ENCODE measurements at regions not wholly inside any gene's neighbourhood (a gene's known extent, or its start where the extent isn't known, plus 50 kb on each side); places are given as distances from the start of the nearest gene placed in this dataset.
"Not testable (repeated sequence)": the region's sequence is repeated elsewhere in the genome, so short reads cannot be mapped to it uniquely, and the experiment has no call there.

DNA sequence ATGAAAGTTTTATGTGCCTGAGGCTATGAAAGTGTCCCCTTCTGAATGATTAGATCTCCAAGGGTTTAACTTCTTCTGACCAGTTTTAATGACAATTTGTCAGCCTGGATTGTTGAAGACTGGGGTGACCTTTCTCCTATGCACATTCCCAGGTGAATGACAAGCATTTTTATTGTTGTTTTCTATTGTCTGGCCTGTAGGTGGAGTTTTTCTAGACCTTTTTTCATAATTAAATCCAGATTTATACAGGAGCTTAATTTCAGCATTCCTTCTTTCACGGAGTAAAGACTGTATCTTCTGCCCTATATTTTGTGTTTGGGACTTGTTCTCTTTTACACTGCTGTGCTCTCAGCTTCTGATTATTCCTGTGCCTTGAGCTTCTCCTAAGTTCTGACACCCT lies 125.0 kb upstream of the FAR2 start:
- no peaks in the 10 kb centered on the region for H3K9me3 ChIP-seq
- 55% methylated on average over 1 of the region's 1 CpG for WGBS
- DNase-seq (ENCODE audit: low spot score): no peak
- H3K27ac ChIP-seq: no peak overlapping the region
- no peaks in the 10 kb centered on the region for H3K27me3 ChIP-seq (replicated peaks; ENCODE audit: insufficient read depth)
- intact Hi-C loops (cut with DNase I): no loop called here
- no peaks in the 10 kb centered on the region for H3K4me1 ChIP-seq (replicated peaks)
- no peak for TF ChIP-seq POLR2A (IDR thresholded peaks at IDR 0.05)
- TF ChIP-seq, protein P1, sequence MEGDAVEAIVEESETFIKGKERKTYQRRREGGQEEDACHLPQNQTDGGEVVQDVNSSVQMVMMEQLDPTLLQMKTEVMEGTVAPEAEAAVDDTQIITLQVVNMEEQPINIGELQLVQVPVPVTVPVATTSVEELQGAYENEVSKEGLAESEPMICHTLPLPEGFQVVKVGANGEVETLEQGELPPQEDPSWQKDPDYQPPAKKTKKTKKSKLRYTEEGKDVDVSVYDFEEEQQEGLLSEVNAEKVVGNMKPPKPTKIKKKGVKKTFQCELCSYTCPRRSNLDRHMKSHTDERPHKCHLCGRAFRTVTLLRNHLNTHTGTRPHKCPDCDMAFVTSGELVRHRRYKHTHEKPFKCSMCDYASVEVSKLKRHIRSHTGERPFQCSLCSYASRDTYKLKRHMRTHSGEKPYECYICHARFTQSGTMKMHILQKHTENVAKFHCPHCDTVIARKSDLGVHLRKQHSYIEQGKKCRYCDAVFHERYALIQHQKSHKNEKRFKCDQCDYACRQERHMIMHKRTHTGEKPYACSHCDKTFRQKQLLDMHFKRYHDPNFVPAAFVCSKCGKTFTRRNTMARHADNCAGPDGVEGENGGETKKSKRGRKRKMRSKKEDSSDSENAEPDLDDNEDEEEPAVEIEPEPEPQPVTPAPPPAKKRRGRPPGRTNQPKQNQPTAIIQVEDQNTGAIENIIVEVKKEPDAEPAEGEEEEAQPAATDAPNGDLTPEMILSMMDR (IDR thresholded peaks at IDR 0.05): no peak
- no peaks in the 10 kb centered on the region for H3K36me3 ChIP-seq
- no peak overlapping the region for H3K4me3 ChIP-seq

GRCh38 chr12:29025937-29026336 lies 123.1 kb upstream of the FAR2 start:
- Histone ChIP-seq H3K36me3 (no peaks in the 10 kb centered on the region), H3K27me3 (replicated peaks; ENCODE audit: insufficient read depth) (no peaks in the 10 kb centered on the region), H3K4me1 (replicated peaks) (no peaks in the 10 kb centered on the region), H3K27ac (no peak overlapping the region), H3K4me3 (no peak overlapping the region), H3K9me3 (no peaks in the 10 kb centered on the region)
- 90% methylated on average over 2 of the region's 2 CpGs for WGBS
- TF ChIP-seq POLR2AphosphoS5 (IDR thresholded peaks at IDR 0.05): no peak
- no peak for TF ChIP-seq POLR2A (IDR thresholded peaks at IDR 0.05)
- TF ChIP-seq, protein P1 (IDR thresholded peaks at IDR 0.05): no peak
- intact Hi-C loops (cut with DNase I): no loop called here
- no peak for DNase-seq (ENCODE audit: low spot score)

GRCh38 chr12:29026419-29026818 lies 122.7 kb upstream of the FAR2 start:
- no peak overlapping the region for H3K27ac ChIP-seq
- H3K4me1 ChIP-seq (replicated peaks): no peaks in the 10 kb centered on the region
- intact Hi-C loops (cut with DNase I): no loop called here
- H3K27me3 ChIP-seq (replicated peaks; ENCODE audit: insufficient read depth): no peaks in the 10 kb centered on the region
- 50% methylated on average over 4 of the region's 4 CpGs for WGBS
- DNase-seq (ENCODE audit: low spot score): no peak
- no peaks in the 10 kb centered on the region for H3K36me3 ChIP-seq
- no peak overlapping the region for H3K4me3 ChIP-seq
- no peak for TF ChIP-seq POLR2AphosphoS5 (IDR thresholded peaks at IDR 0.05)
- TF ChIP-seq, protein P1 (IDR thresholded peaks at IDR 0.05): no peak
- TF ChIP-seq POLR2A (IDR thresholded peaks at IDR 0.05): no peak
- no peaks in the 10 kb centered on the region for H3K9me3 ChIP-seq

- intact Hi-C loops (cut with DNase I); DNase-seq (ENCODE audit: low spot score); H3K27ac ChIP-seq; H3K9me3 ChIP-seq; H3K27me3 ChIP-seq (replicated peaks; ENCODE audit: insufficient read depth); H3K4me3 ChIP-seq; H3K4me1 ChIP-seq (replicated peaks); H3K36me3 ChIP-seq: not testable (repeated sequence)
- 97% methylated on average over 8 of the region's 8 CpGs for WGBS
These were observed 119.6 kb upstream of the FAR2 start for GRCh38 chr12:29029484-29029883.

- TF ChIP-seq POLR2A (IDR thresholded peaks at IDR 0.05): no peak
- TF ChIP-seq, protein P1 (IDR thresholded peaks at IDR 0.05): no peak
- no peak for TF ChIP-seq POLR2AphosphoS5 (IDR thresholded peaks at IDR 0.05)
- no peaks in the 10 kb centered on the region for H3K4me1 ChIP-seq (replicated peaks)
- intact Hi-C loops (cut with DNase I): no loop called here
- WGBS: 90% methylated on average over 1 of the region's 1 CpG
- H3K9me3 ChIP-seq: no peaks in the 10 kb centered on the region
- no peak overlapping the region for H3K27ac ChIP-seq
- DNase-seq (ENCODE audit: low spot score): no peak
- no peaks in the 10 kb centered on the region for H3K36me3 ChIP-seq
- H3K4me3 ChIP-seq: no peak overlapping the region
- no peaks in the 10 kb centered on the region for H3K27me3 ChIP-seq (replicated peaks; ENCODE audit: insufficient read depth)
These were observed 119.1 kb upstream of the FAR2 start for GRCh38 chr12:29030006-29030405.

All from prostate gland (tissue), 2 donors.